ENCODE measurements at regions not wholly inside any gene's neighbourhood (a gene's known extent, or its start where the extent isn't known, plus 50 kb on each side); places are given as distances from the start of the nearest gene placed in this dataset.

DNA sequence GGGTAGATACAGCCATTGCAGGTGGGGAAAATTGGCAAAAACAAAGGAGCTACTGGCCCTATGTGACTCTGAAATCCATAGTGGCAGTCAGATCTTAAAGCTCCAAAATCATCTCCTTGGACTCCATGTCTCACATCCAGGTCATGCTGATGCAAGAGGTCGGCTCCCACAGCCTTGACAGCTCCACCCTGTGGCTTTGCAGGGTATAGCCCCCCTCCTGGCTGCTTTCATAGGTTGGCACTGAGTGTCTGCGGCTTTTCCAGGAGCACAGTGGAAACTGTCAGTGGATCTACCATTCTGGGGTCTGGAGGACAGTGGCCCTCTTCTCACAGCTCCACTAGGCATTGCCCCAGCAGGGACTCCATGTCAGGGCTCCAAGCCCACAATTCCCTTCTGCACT, 1190.1 kb downstream of the CDH12 start:
- no peak overlapping the region for H3K27ac ChIP-seq (ENCODE audit: insufficient read depth, low read depth, low read length)
- no peaks in the 10 kb centered on the region for H3K9me3 ChIP-seq (replicated peaks; ENCODE audit: control insufficient read depth, insufficient read depth, low read length)
- no peak for DNase-seq (ENCODE audit: low read depth, low spot score)
- ChIA-PET CTCF (interaction anchor here (0.5 to 1.1 kb wide), 2 partner anchors 9 to 19 kb away, joined by 3 read pairs; no protein-coding TSS in a partner anchor), POLR2A (no interaction called here)
- no peaks in the 10 kb centered on the region for H3K9me1 ChIP-seq (replicated peaks; ENCODE audit: control insufficient read depth, extremely low read depth, insufficient read depth, low read length)
- no peak overlapping the region for H3K4me3 ChIP-seq (replicated peaks in 1 of 3; ENCODE audit: insufficient read depth in 1 of 3, low read depth in 1 of 3, low read length in 3 of 3)
- H3K9ac ChIP-seq (replicated peaks; ENCODE audit: extremely low read depth, insufficient read depth, low read length): no peak overlapping the region
- H2AFZ ChIP-seq (ENCODE audit: low read depth, low read length): no peak overlapping the region
- H3K4me2 ChIP-seq (ENCODE audit: insufficient read depth, low read length): no peak overlapping the region
- H3K27me3 ChIP-seq (ENCODE audit: control insufficient read depth in 2 of 2, insufficient read depth in 2 of 2, low read length in 2 of 2): no peaks in the 10 kb centered on the region
- no peak for TF ChIP-seq EZH2 (IDR thresholded peaks at IDR 0.05; ENCODE audit: borderline replicate concordance, low read depth, low read length, severe bottlenecking)
- no peak for TF ChIP-seq POLR2AphosphoS5 (IDR thresholded peaks at IDR 0.05; ENCODE audit: insufficient read depth, low read depth, low read length)
- no peak for TF ChIP-seq POLR2A (IDR thresholded peaks at IDR 0.05; ENCODE audit: low read depth, low read length)
- TF ChIP-seq, protein P1, sequence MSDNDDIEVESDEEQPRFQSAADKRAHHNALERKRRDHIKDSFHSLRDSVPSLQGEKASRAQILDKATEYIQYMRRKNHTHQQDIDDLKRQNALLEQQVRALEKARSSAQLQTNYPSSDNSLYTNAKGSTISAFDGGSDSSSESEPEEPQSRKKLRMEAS (IDR thresholded peaks at IDR 0.05; ENCODE audit: insufficient read depth, insufficient read length): no peak
- TF ChIP-seq, protein P2, sequence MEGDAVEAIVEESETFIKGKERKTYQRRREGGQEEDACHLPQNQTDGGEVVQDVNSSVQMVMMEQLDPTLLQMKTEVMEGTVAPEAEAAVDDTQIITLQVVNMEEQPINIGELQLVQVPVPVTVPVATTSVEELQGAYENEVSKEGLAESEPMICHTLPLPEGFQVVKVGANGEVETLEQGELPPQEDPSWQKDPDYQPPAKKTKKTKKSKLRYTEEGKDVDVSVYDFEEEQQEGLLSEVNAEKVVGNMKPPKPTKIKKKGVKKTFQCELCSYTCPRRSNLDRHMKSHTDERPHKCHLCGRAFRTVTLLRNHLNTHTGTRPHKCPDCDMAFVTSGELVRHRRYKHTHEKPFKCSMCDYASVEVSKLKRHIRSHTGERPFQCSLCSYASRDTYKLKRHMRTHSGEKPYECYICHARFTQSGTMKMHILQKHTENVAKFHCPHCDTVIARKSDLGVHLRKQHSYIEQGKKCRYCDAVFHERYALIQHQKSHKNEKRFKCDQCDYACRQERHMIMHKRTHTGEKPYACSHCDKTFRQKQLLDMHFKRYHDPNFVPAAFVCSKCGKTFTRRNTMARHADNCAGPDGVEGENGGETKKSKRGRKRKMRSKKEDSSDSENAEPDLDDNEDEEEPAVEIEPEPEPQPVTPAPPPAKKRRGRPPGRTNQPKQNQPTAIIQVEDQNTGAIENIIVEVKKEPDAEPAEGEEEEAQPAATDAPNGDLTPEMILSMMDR (IDR thresholded peaks at IDR 0.05; ENCODE audit: extremely low read depth in 1 of 2, insufficient read depth in 1 of 2, low read depth in 1 of 2, low read length in 2 of 2): no peak
- no peak for TF ChIP-seq FOS (IDR thresholded peaks at IDR 0.05; ENCODE audit: borderline replicate concordance, insufficient read depth, low read length)
- H3K36me3 ChIP-seq (ENCODE audit: control insufficient read depth in 2 of 2, extremely low read depth in 1 of 2, insufficient read depth in 2 of 2, low read length in 2 of 2): no peaks in the 10 kb centered on the region
- intact Hi-C loops (cut with micrococcal nuclease): no loop called here
- H4K20me1 ChIP-seq (replicated peaks; ENCODE audit: control insufficient read depth, extremely low read depth, insufficient read depth, low read length): no peaks in the 10 kb centered on the region
- FAIRE-seq: no peak
- dilution Hi-C loops (cut with MboI; ENCODE audit: extremely low pct_ligation_motif_present, low sequenced_read_pairs): no loop called here
- H3K79me2 ChIP-seq (ENCODE audit: control insufficient read depth, insufficient read depth, low read length): no peaks in the 10 kb centered on the region
- no peaks in the 10 kb centered on the region for H3K4me1 ChIP-seq (ENCODE audit: control insufficient read depth, extremely low read depth, insufficient read depth, low read length)
- no TSS peak for BruUV-seq (replicated peaks)

DNA sequence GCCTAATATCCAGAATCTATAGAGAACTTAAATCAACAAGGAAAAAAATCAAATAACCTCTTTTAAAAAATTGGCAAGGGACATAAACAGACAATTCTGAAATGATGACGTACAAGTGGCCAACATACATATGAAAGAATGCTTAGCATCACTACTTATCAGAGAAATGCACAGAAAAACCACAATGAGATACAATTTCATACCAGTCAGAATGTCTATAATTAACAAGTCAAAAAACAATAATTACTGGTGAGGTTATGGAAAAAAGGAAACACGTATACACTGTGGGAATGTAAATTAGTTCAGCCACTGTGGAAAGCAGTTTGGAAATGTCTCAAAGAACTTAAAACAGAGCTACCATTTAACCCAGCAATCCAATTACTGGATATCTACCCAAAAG, 1192.0 kb downstream of the CDH12 start:
- dilution Hi-C loops (cut with MboI; ENCODE audit: extremely low pct_ligation_motif_present, low sequenced_read_pairs) (no loop called here), intact Hi-C loops (cut with micrococcal nuclease) (no loop called here)
- H3K4me2 ChIP-seq (ENCODE audit: insufficient read depth, low read length): no peak overlapping the region

More for the DNA sequence above, 1192.0 kb downstream of the CDH12 start:
- no peaks in the 10 kb centered on the region for H3K79me2 ChIP-seq (ENCODE audit: control insufficient read depth, insufficient read depth, low read length)
- H3K27me3 ChIP-seq (ENCODE audit: control insufficient read depth in 2 of 2, insufficient read depth in 2 of 2, low read length in 2 of 2): no peaks in the 10 kb centered on the region
- FAIRE-seq: no peak
- BruUV-seq (replicated peaks): no TSS peak
- no peaks in the 10 kb centered on the region for H3K9me1 ChIP-seq (replicated peaks; ENCODE audit: control insufficient read depth, extremely low read depth, insufficient read depth, low read length)
- no peak overlapping the region for H3K9ac ChIP-seq (replicated peaks; ENCODE audit: extremely low read depth, insufficient read depth, low read length)
- DNase-seq (ENCODE audit: low read depth, low spot score): no peak
- ChIA-PET POLR2A (no interaction called here), CTCF (no interaction called here)
- H3K27ac ChIP-seq (ENCODE audit: insufficient read depth, low read depth, low read length): no peak overlapping the region
- H3K9me3 ChIP-seq (replicated peaks; ENCODE audit: control insufficient read depth, insufficient read depth, low read length): no peaks in the 10 kb centered on the region
- TF ChIP-seq MYC (IDR thresholded peaks at IDR 0.05; ENCODE audit: low read depth, low read length): no peak
- no peak for TF ChIP-seq JUN (IDR thresholded peaks at IDR 0.05; ENCODE audit: borderline replicate concordance, insufficient read depth, insufficient read length, low read depth)
- no peak for TF ChIP-seq GATA2 (IDR thresholded peaks at IDR 0.05; ENCODE audit: insufficient read depth, insufficient read length, low read depth, low read length)
- no peak for TF ChIP-seq EZH2 (IDR thresholded peaks at IDR 0.05; ENCODE audit: borderline replicate concordance, low read depth, low read length, severe bottlenecking)
- TF ChIP-seq FOS (IDR thresholded peaks at IDR 0.05; ENCODE audit: borderline replicate concordance, insufficient read depth, low read length): no peak
- TF ChIP-seq, protein P2 (IDR thresholded peaks at IDR 0.05; ENCODE audit: extremely low read depth in 1 of 2, insufficient read depth in 1 of 2, low read depth in 1 of 2, low read length in 2 of 2): no peak
- no peak for TF ChIP-seq POLR2A (IDR thresholded peaks at IDR 0.05; ENCODE audit: low read depth, low read length)
- no peak for TF ChIP-seq POLR2AphosphoS5 (IDR thresholded peaks at IDR 0.05; ENCODE audit: insufficient read depth, low read depth, low read length)
- TF ChIP-seq, protein P1 (IDR thresholded peaks at IDR 0.05; ENCODE audit: insufficient read depth, insufficient read length): no peak
- H3K4me1 ChIP-seq (ENCODE audit: control insufficient read depth, extremely low read depth, insufficient read depth, low read length): no peaks in the 10 kb centered on the region
- no peaks in the 10 kb centered on the region for H3K36me3 ChIP-seq (ENCODE audit: control insufficient read depth in 2 of 2, extremely low read depth in 1 of 2, insufficient read depth in 2 of 2, low read length in 2 of 2)
- no peak overlapping the region for H3K4me3 ChIP-seq (replicated peaks in 1 of 3; ENCODE audit: insufficient read depth in 1 of 3, low read depth in 1 of 3, low read length in 3 of 3)
- H2AFZ ChIP-seq (ENCODE audit: low read depth, low read length): no peak overlapping the region
- H4K20me1 ChIP-seq (replicated peaks; ENCODE audit: control insufficient read depth, extremely low read depth, insufficient read depth, low read length): no peaks in the 10 kb centered on the region

Measured in endothelial cell of umbilical vein (primary cell).